ENCODE measurements at regions not wholly inside any gene's neighbourhood (a gene's known extent, or its start where the extent isn't known, plus 50 kb on each side); places are given as distances from the start of the nearest gene placed in this dataset.
"Not testable (repeated sequence)": the region's sequence is repeated elsewhere in the genome, so short reads cannot be mapped to it uniquely, and the experiment has no call there.

DNA sequence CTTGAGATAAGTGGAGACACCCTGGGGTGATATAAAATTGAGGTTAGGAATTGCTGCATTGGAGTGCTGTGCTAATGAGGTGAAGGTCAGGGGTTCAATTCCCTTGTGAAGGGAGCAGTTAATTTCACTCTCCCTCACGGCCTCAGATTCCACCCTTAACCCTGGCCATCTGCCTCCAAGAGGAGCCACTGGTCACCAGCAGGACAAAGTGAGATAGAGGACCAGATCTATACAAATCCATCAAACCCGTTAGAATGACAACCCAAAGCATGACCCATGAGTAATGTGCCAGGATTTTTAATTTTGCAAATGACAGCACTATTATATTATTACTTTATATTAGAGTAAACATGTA lies 186.4 kb upstream of the IRF2BP2 start:
- TF ChIP-seq, protein P1, sequence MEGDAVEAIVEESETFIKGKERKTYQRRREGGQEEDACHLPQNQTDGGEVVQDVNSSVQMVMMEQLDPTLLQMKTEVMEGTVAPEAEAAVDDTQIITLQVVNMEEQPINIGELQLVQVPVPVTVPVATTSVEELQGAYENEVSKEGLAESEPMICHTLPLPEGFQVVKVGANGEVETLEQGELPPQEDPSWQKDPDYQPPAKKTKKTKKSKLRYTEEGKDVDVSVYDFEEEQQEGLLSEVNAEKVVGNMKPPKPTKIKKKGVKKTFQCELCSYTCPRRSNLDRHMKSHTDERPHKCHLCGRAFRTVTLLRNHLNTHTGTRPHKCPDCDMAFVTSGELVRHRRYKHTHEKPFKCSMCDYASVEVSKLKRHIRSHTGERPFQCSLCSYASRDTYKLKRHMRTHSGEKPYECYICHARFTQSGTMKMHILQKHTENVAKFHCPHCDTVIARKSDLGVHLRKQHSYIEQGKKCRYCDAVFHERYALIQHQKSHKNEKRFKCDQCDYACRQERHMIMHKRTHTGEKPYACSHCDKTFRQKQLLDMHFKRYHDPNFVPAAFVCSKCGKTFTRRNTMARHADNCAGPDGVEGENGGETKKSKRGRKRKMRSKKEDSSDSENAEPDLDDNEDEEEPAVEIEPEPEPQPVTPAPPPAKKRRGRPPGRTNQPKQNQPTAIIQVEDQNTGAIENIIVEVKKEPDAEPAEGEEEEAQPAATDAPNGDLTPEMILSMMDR (IDR thresholded peaks at IDR 0.05): not testable (repeated sequence)
- TF ChIP-seq POLR2A (IDR thresholded peaks at IDR 0.05): not testable (repeated sequence)

Data from uterus (tissue), 2 donors.